NCI-H524 treated with DMSO at 0.1 percent for 48 hours (cell line): ENCODE measurements at regions not wholly inside any gene's neighbourhood (a gene's known extent, or its start where the extent isn't known, plus 50 kb on each side); places are given as distances from the start of the nearest gene placed in this dataset.
A peak's percentile ranks its signal among the peaks of the same experiment; 100 is the strongest.
"Not testable (repeated sequence)": the region's sequence is repeated elsewhere in the genome, so short reads cannot be mapped to it uniquely, and the experiment has no call there.

Source experiments
- DNase-seq: peaks from one replicate; lab custom pipeline; 2025; lab: John Stamatoyannopoulos, UW

DNA sequence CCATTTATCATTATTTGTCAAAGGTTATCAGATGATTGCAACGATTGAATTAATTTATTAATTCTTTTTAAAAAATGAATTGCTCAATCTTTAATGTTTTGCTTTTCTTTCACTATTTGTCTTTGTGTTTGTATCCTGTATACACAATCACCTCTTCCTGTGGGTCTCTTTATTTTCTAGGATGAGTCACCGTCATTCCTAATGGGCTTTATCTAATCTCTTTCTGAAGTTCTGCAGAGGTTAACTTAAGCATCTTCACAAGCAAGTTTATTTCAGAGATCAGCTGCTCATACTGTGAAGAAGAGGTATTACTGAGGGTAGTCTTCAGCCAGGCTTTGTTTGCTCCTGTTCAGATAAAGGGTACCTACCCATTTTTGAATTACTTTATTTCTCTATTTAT is 323.9 kb downstream of the NNT start:
- DNase-seq = no peak

- no peak for DNase-seq
Observed at GRCh38 chr5:43920422-43920821, 317.4 kb downstream of the NNT start.

DNA sequence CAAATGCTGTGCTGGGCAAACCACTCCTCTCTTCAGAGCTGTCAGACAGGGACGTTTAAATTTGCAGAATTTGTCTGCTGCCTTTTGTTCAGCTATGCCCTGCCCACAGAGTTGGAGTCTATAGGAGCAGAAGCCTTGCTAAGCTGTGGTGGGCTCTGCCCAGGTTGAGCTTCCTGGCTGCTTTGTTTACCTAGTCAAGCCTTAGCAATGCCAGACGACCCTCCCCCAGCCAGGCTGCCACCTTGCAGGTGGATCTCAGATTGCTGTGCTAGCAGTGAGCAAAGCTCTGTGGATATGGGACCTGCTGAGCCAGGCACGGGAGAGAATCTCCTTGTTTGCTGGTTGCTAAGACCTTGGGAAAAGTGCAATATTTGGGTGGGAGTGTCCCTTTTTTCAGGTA is 314.9 kb downstream of the NNT start:
- no peak for DNase-seq

- no peak for DNase-seq
Observed at GRCh38 chr5:43903129-43903528, 300.1 kb downstream of the NNT start.

- DNase-seq = no peak
Observed at GRCh38 chr5:43900974-43901373, 298.0 kb downstream of the NNT start.

DNA sequence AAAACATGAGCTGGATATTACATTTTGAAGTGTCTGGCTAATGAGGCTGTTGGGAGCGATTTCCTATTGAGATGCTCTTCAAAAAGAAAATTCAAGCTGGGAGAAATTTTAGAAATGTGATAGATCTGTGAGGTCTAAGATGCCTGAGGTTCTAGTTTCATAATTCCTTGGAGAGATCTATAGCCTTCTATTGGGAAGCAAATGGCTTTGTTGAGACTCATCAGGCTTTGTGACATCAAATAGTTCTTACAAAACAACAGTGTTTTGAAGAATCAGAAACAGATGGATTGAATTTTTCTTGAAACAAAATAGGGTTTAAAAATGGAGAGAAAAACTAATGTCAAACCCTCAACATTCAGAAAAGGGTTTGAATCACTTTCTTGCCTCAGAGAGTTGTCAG is 292.9 kb downstream of the NNT start:
- DNase-seq = no peak

- no peak for DNase-seq
Observed at GRCh38 chr5:43893951-43894684, 291.1 kb downstream of the NNT start.

GRCh38 chr5:43891112-43891511 is 288.1 kb downstream of the NNT start:
- DNase-seq = no peak

DNA sequence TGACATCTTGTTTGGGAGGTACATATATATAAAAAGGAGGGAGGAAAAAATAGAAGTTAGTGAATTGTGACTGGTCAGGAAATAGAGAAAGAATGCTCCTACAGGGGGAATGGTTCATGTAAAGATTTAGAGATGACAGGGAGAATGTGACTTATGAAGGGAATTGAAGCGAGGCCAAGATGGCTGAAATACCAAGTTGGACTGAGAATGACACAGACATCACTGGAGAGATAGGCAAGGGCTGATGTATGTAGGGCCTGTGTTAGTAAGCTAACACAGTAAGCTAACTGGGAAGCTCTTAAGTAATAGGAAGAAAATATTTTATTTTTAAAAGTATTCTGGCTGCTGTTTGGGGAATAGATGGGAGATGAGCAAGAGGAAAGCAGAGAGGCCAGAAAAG is 286.3 kb downstream of the NNT start:
- DNase-seq = no peak

GRCh38 chr5:43875741-43876140 is 272.8 kb downstream of the NNT start:
- no peak for DNase-seq

GRCh38 chr5:43874772-43875171 is 271.8 kb downstream of the NNT start:
- no peak for DNase-seq

GRCh38 chr5:43873791-43874190 is 270.8 kb downstream of the NNT start:
- no peak for DNase-seq

- DNase-seq = no peak
Observed at GRCh38 chr5:43859309-43859708, 256.3 kb downstream of the NNT start.

DNA sequence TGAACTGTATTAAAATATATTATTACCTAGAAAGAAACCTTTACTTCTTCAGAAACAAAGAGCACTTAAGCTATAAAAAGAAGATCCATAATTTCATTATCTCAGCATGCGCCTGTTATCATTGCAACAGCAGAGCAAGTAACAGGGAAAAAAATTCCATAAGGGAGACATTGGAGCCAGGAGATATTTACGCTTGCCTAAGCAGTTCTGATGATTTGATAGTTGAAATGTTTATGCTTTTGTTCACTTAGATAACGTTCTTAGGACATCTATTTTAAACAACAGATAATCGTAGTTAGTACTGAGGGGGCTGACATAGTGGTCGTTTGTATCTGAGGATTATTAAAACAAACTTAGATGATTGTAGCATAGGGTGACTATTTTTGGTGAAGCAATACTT is 252.5 kb downstream of the NNT start:
- DNase-seq = no peak

GRCh38 chr5:43854697-43855292 is 251.8 kb downstream of the NNT start:
- no peak for DNase-seq

GRCh38 chr5:43852279-43852678 is 249.3 kb downstream of the NNT start:
- no peak for DNase-seq

DNA sequence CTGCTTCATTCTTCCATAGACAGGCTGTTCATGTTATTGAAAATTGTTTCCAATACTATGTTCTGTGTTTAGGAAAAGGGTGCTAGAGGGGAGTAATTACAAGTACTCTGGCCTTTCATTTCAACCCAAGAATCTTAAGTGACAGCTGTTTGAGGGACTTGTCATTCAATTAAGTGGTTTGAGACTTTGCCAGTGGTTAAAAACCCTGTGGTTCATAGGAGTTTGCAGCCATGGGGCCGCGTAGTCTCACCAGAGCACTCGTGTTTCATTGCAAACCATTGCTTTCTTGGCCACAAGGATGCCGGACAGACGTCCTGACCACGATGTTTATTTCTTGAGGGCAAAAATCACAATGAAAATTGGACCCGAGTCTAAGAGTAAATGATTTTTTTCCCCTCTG is 248.8 kb downstream of the NNT start:
- DNase-seq = peak; percentile 21

- DNase-seq = no peak
Observed at GRCh38 chr5:43840424-43841125, 237.6 kb downstream of the NNT start.

- no peak for DNase-seq
Observed at GRCh38 chr5:43839218-43839617, 236.2 kb downstream of the NNT start.

DNA sequence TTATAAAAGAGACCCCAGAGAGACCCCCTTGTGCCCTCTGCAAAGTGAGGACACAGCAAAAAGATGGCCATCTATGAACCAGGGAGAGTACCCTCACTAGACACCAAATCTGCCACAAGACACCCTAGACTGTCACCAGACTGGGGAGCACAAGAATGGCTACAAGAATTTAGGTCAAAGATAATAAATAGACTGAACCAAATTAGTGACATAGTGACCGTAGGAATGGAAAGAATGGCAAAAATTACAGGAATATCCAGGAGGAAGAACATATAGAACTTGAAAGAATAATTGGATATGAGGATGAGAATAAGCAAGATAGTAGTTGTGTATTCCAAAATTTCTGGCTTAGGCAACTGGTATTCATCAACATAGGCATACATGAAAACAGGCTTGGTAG is 235.0 kb downstream of the NNT start:
- no peak for DNase-seq

DNA sequence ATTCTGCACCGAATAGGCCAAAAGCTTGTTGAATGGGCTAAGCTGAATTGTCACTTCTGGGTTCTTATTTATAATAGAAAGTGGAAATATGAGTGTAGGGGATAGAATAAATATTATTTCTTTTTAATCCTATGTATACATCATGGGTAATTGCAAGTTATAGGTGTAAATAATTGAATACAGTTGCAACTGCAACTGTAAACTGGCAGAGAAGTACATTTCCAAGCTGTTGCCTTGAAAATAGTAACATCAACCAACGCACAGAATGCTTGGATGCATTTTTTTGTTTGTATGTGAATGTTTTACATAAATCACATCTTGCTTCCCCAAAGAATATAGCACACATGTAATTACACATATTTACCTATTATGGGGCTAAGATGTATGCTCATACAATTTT is 234.1 kb downstream of the NNT start:
- no peak for DNase-seq

DNA sequence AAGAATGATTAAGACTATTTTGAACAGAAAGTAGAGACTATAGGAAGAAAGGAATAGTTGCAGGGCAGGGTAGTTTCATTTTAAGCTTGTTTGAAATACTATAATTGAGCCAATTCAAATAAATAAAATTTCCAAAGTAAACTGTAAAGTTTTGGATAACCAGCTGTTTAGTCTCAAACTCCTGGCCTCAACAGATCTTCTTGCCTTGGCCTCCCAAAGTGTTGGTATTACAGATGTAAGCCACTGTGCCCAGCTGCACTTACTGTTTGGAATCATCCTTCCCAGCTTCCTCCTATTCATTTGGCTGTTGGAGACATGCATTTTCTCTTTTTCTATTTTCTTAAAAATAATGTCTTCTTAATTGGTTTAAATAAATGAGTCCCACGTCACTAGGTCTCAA is 231.0 kb downstream of the NNT start:
- no peak for DNase-seq

DNA sequence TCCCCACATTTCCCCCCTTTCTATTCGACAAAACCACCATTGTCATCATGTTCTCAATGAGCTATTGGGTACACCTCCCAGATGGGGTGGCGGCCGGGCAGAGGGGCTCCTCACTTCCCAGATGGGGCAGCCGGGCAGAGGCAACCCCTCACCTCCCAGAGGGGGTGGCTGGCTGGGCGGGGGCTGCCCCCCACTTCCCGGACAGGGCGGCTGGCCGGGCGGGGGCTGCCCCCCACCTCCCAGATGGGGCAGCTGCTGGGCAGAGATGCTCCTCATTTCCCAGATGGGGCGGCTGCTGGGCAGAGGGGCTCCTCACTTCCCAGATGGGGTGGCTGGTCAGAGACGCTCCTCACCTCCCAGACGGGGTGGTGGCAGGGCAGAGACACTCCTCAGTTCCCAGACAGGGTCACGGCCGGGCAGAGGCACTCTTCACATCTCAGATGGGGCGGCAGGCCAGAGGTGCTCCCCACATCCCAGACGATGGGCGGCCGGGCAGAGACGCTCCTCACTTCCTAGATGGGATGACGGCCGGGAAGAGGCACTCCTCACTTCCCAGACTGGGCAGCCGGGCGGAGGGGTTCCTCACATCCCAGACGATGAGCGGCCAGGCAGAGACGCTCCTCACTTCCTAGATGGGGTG is 221.5 kb downstream of the NNT start:
- DNase-seq = not testable (repeated sequence)
